HAP-1 (cell line): ENCODE measurements at regions not wholly inside any gene's neighbourhood (a gene's known extent, or its start where the extent isn't known, plus 50 kb on each side); places are given as distances from the start of the nearest gene placed in this dataset.
A peak's percentile ranks its signal among the peaks of the same experiment; 100 is the strongest.

Experiments used
- DNase-seq, 2 experiments: peaks; one replicate each; pipeline ENCODE4 v3.0.0-alpha.2; 2016 to 2020; ENCODE audit warnings: low spot score in 2 of 2
- H3K27me3 ChIP-seq: fragments of 250-450 bp; sonication (Bioruptor Pico); 2 replicates; pipeline ENCODE4 v1.5.1; 2020; ENCODE audit warnings: low read depth, mild to moderate bottlenecking, moderate library complexity
- H3K36me3 ChIP-seq: fragments of 250-450 bp; sonication (Bioruptor Pico); replicated peaks from 2 replicates; pipeline ENCODE4 v1.5.1; 2020; ENCODE audit warnings: mild to moderate bottlenecking
- H3K4me1 ChIP-seq: fragments of 250-450 bp; sonication (Bioruptor Pico); 2 replicates; pipeline ENCODE4 v1.5.1; 2020; ENCODE audit warnings: mild to moderate bottlenecking
- H3K4me3 ChIP-seq: fragments of 250-450 bp; sonication (Bioruptor Pico); 2 replicates; pipeline ENCODE4 v1.5.1; 2020; ENCODE audit warnings: mild to moderate bottlenecking, moderate library complexity
- H3K9me3 ChIP-seq: fragments of 250-450 bp; sonication (Bioruptor Pico); 2 replicates; pipeline ENCODE4 v1.5.1; 2020; ENCODE audit warnings: mild to moderate bottlenecking, moderate library complexity
- in situ Hi-C: fragments of 300-500 bp; cut with MboI; formaldehyde crosslinking; loops from 3 replicates; pipeline ENCODE4 v1.14.3; 2020; ENCODE audit warnings: low sequenced_read_pairs, inconsistent platforms, mixed read lengths

DNA sequence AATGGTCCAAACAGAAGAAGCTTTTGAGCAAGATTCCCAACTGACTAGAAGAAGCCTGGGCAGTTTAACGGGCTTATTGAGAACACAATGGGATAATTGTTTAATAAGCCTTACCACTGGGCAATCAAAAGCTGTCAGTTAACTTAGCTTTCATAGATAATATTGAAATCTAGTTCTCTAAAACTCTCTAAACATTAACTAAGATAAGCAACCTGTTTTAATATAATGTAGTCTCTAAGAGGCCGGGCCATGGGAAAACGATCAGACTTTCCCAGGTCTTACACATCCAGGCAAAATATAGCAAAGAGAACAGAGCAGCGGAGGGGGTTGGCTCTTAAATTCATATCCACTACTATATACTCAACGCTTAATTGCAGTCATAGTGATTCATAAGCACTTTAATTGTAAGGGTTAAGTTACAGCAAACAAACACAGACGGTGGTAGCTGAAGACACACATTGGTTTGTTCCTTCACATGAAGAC lies 128.0 kb upstream of the FAM83B start:
- Histone ChIP-seq H3K4me3 (no peak overlapping the region), H3K36me3 (no peaks in the 10 kb centered on the region), H3K27me3 (no peaks in the 10 kb centered on the region), H3K9me3 (no peaks in the 10 kb centered on the region), H3K4me1 (peaks cover 18% of the 10 kb centered on the region)
- in situ Hi-C loops, result loop anchor here (25.0 kb wide), 2 partner anchors 344 to 519 kb away; no protein-coding TSS in a partner anchor
- peak; percentile 39 to 64 for DNase-seq

DNA sequence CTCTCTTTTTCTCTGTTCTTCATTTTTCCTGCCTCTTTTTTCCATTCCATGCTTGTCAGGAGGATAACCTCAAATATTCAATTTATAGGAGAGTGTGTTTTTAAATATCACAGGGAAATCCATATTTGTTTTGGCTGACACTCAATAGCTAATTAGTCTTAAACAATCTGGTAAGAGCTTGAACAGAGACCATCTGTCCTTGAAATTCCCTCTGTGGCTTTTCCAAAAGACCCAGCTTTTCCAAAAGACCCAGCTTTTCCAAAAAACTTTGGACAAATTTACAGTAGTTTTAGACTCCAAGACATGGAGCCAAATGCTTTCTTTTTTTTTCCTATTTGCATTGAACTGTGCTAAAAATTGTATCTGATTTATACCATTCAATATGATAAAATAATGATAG lies 127.4 kb upstream of the FAM83B start:
- in situ Hi-C loops, result loop anchor here (25.0 kb wide), 2 partner anchors 343 to 518 kb away; no protein-coding TSS in a partner anchor

DNA sequence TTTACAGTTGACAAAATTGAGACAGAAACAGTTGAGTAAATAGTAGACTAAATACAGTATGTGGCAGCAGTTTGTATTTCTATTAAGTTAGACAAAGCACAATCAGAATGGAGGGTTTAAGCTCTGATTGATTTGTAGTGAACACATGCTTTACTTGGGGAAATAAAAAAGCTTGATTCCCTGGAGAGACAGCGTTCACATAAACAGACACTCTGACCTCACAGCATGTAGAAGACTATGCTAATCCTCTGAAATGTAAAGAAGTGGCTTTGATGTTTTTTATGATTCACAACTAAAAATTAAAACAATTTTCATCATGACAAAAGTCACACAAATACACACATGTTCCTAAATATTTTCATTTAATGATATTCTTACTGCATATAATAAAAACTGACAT lies 126.9 kb upstream of the FAM83B start:
- peaks cover 18% of the 10 kb centered on the region for H3K4me1 ChIP-seq
- no peaks in the 10 kb centered on the region for H3K27me3 ChIP-seq
- no peaks in the 10 kb centered on the region for H3K36me3 ChIP-seq
- H3K4me3 ChIP-seq, result no peak overlapping the region
- H3K9me3 ChIP-seq, result no peaks in the 10 kb centered on the region
- peak in 1 of 2 experiments; percentile 71 for DNase-seq
- in situ Hi-C loops, result loop anchor here (25.0 kb wide), 2 partner anchors 343 to 518 kb away; no protein-coding TSS in a partner anchor

More for the DNA sequence above, 127.4 kb upstream of the FAM83B start:
- Histone ChIP-seq H3K4me3 (no peak overlapping the region), H3K9me3 (no peaks in the 10 kb centered on the region), H3K27me3 (no peaks in the 10 kb centered on the region), H3K4me1 (peaks cover 18% of the 10 kb centered on the region), H3K36me3 (no peaks in the 10 kb centered on the region)
- no peak for DNase-seq

DNA sequence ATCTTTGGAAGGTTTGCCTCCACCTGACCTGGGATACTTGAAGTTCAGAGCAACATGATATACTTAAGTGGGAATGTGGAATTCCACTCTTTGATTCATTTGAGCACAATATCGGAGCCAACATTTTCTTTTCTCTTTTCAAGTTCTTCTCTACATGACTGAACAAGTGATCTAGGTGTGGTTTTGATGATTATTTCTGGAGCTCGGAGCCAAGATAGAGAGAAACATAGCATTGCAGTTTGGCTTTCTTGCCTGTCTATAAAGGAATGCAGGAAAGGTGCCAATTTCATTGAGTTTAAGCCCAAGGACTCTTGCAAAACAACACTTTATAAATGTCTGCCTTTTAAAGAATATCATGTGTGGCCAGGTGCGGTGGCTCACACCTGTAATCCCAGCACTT lies 124.2 kb upstream of the FAM83B start:
- no peaks in the 10 kb centered on the region for H3K36me3 ChIP-seq
- DNase-seq, result no peak
- in situ Hi-C loops, result loop anchor here (25.0 kb wide), 2 partner anchors 340 to 515 kb away; no protein-coding TSS in a partner anchor
- H3K9me3 ChIP-seq, result no peaks in the 10 kb centered on the region
- H3K27me3 ChIP-seq, result no peaks in the 10 kb centered on the region
- peaks cover 18% of the 10 kb centered on the region for H3K4me1 ChIP-seq
- no peak overlapping the region for H3K4me3 ChIP-seq

DNA sequence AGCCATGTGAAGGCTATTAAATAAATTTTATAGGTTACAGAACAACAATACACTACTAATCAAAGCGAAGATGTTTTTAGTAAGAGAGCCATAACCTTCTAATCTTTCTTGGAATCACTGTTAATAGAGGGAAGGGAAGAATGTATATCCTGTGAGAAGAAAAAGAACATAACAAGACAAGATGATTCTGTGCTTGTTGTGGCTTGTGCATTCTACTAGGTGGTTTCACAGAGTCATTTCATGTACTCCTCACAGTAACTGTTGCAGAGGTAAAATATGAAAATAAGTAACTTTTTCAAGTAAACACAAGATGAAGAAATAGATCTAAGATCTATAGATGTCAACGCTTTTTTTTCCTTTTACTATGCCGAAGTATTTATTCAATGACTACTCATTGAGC lies 116.9 kb upstream of the FAM83B start:
- no peak for DNase-seq
- Histone ChIP-seq H3K36me3 (no peaks in the 10 kb centered on the region), H3K9me3 (no peaks in the 10 kb centered on the region), H3K4me3 (no peak overlapping the region), H3K27me3 (no peaks in the 10 kb centered on the region), H3K4me1 (no peaks in the 10 kb centered on the region)
- in situ Hi-C loops, result no loop called here

DNA sequence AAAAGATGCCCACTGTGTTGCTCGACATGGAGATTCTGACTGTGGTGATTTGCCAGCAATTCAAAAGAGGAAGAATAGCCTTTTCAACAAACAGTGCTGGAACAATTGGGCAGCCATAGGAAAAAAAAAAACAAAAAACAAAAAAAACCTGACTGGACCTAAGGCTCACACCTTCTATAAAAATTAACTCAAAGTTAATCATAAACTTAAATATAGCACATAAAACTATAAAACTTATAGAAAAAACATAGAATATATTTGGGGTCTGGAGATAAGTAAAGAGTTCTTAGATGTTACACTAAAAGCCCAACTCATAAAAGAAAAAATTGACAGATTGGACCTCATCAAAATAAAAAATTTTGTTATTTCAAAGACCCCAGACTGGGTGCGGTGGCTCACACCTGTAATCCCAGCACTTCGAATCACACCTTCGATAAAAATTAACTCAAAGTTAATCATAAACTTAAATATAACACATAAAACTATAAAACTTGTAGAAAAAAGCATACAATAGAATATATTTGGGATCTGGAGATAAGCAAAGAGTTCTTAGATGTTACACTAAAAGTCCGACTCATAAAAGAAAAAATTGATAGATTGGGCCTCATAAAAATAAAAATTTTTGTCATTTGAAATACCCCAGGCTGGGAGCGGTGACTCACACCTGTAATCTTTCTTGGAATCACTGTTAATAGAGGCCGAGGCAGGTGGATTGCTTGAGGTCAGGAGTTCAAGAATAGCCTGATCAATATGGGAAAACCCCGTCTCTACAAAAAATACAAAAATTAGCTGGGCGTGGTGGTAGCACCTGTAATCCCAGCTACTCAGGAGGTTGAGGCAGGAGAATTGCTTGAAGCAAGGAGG lies 115.6 kb upstream of the FAM83B start:
- H3K9me3 ChIP-seq, result no peaks in the 10 kb centered on the region
- no peaks in the 10 kb centered on the region for H3K27me3 ChIP-seq
- no peak overlapping the region for H3K4me3 ChIP-seq
- no peaks in the 10 kb centered on the region for H3K36me3 ChIP-seq
- in situ Hi-C loops, result no loop called here
- DNase-seq, result no peak
- no peaks in the 10 kb centered on the region for H3K4me1 ChIP-seq

DNA sequence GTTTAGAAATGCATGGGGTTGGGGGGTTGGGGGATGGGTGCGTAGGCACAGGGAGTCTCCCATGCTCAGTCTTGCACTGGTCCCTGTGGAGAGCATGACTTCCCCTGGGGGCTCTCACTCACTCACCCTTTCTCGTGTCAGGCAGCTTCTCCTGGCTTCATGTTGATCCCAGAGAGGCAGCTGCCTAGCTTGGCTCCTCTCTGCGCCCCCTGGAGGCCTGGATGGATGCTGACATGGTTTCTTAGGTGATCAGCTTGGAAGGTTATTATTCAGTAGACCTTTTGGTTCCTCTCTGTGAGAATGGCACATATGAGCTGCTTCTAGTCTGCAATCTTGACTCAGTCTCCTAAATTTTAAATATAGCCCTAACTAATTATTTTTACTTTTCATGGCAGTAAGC lies 109.3 kb upstream of the FAM83B start:
- Histone ChIP-seq H3K4me1 (no peaks in the 10 kb centered on the region), H3K36me3 (no peaks in the 10 kb centered on the region), H3K27me3 (no peaks in the 10 kb centered on the region), H3K4me3 (no peak overlapping the region), H3K9me3 (no peaks in the 10 kb centered on the region)
- in situ Hi-C loops, result no loop called here
- peak in 1 of 2 experiments; percentile 47 for DNase-seq

DNA sequence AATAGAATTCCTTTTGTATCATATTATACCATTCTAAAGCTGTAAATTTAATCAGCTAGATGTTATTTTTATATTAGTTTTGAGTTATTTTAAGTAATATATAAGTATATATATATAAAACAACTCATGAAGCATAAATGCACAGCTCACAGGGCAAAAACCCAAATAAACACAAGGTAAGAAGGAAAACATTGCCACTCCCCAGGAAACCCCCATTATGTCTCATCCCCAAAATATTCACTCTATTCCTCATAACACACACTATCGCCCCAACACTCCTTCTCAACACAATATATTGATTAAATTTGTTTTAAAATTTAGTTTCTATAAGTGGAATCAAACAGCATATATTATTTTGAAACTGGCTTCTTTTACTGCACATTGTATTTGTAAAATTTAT lies 98.6 kb upstream of the FAM83B start:
- Histone ChIP-seq H3K27me3 (no peaks in the 10 kb centered on the region), H3K4me3 (no peak overlapping the region), H3K9me3 (no peaks in the 10 kb centered on the region), H3K36me3 (no peaks in the 10 kb centered on the region), H3K4me1 (no peaks in the 10 kb centered on the region)
- in situ Hi-C loops, result no loop called here
- no peak for DNase-seq

DNA sequence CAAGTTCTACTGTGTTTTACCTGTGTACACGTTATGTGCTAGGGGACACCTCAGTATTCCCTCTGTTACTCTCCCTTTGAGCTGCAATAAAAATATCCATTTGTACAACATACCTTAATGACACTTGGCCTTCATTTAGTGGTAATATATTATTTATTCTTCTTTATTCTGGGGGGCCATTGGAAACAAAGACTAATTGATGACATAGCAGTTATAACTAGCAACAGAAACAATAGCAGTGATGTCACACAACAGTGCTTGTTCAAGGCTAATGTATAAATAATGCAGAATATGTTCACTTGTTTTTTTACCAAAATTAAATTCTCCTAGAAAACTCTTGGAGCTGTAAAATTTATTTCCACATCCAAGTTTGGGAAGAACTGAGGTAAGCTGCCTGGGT lies 92.2 kb upstream of the FAM83B start:
- H3K4me1 ChIP-seq, result no peaks in the 10 kb centered on the region
- no peak overlapping the region for H3K4me3 ChIP-seq
- in situ Hi-C loops, result no loop called here
- no peaks in the 10 kb centered on the region for H3K9me3 ChIP-seq
- no peaks in the 10 kb centered on the region for H3K27me3 ChIP-seq
- DNase-seq, result no peak
- no peaks in the 10 kb centered on the region for H3K36me3 ChIP-seq

DNA sequence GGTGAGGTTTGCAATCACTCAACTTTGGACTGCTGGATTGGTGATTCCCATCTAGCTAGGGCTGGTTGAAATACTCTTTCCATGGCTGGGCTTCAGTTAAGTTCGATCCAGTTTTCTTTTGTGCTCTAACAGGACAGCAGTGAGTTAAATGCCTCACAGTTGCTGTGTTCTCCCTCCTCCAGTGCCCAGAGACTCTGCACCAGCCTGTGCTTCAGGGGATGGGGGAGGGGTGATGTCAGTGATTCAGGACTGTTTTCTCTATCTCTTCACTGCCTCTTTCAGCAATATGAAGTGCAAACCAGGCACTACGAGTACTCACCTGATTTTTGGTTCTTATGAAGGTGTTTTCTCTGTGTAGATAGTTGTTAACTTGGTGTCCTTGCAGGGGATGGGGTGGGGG lies 88.2 kb upstream of the FAM83B start:
- H3K4me3 ChIP-seq, result no peak overlapping the region
- H3K4me1 ChIP-seq, result no peaks in the 10 kb centered on the region
- no peaks in the 10 kb centered on the region for H3K27me3 ChIP-seq
- no peak for DNase-seq
- no peaks in the 10 kb centered on the region for H3K36me3 ChIP-seq
- no peaks in the 10 kb centered on the region for H3K9me3 ChIP-seq
- in situ Hi-C loops, result no loop called here

DNA sequence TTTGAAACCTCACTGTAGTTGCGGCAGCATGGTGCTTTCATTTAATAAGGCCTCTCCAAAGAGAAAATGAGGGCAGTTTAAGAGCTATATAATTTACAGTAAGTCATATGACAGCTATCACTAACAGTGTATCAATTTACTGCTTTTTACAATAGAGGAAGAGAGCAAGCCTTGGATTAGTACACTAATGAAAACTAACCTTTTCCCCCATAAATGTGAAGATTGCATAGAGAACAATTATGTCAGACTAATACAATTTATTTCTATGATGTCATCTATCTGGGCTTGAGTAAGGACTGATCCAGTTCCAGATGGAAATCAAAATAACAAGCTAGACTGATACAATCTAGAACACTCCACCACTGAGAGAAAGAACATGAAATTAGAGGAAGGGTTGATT lies 78.1 kb upstream of the FAM83B start:
- no peak overlapping the region for H3K4me3 ChIP-seq
- no peak for DNase-seq
- no peaks in the 10 kb centered on the region for H3K27me3 ChIP-seq
- H3K9me3 ChIP-seq, result no peaks in the 10 kb centered on the region
- no peaks in the 10 kb centered on the region for H3K4me1 ChIP-seq
- no peaks in the 10 kb centered on the region for H3K36me3 ChIP-seq
- in situ Hi-C loops, result no loop called here

DNA sequence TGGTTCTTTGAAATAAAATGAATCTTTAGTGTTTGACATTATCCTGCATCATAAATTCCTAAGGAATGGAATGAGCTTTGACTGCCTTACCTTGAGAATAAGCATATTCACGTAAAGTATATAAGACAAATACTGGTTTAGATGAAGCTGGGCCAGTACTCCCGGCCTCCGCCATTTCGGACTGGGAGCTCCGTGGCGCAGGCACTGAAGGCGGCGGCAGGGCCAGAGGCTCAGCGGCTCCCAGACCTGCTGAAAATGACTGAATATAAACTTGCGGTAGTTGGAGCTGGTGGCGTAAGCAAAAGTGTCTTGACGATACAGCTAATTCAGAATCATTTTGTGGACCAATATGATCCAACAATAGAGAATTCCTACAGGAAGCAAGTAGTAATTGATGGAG lies 76.2 kb upstream of the FAM83B start:
- H3K9me3 ChIP-seq, result no peaks in the 10 kb centered on the region
- peaks cover 8% of the 10 kb centered on the region; the same call in 1 of the 2 replicates for H3K4me1 ChIP-seq
- no peak overlapping the region for H3K4me3 ChIP-seq
- DNase-seq, result no peak
- no peaks in the 10 kb centered on the region for H3K36me3 ChIP-seq
- in situ Hi-C loops, result no loop called here
- H3K27me3 ChIP-seq, result no peaks in the 10 kb centered on the region

DNA sequence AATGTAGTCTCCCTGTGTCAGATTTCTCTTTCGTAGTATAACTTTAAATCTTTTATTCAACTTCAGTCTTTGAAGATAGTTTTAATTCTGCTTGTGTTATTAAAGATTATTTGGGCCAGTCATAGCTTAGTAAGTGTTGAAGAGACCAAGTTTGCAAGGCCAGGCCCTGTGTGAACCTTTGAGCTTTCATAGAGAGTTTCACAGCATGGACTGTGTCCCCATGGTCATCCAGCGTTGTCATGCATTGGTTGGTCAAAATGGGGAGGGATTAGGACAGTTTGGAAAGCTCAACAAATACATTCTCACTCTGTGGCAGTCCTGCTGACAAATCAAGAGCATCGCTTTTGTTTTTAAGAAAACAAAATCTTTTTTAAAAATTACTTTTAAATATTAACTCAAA lies 74.6 kb upstream of the FAM83B start:
- in situ Hi-C loops, result no loop called here
- H3K27me3 ChIP-seq, result no peaks in the 10 kb centered on the region
- no peak for DNase-seq

DNA sequence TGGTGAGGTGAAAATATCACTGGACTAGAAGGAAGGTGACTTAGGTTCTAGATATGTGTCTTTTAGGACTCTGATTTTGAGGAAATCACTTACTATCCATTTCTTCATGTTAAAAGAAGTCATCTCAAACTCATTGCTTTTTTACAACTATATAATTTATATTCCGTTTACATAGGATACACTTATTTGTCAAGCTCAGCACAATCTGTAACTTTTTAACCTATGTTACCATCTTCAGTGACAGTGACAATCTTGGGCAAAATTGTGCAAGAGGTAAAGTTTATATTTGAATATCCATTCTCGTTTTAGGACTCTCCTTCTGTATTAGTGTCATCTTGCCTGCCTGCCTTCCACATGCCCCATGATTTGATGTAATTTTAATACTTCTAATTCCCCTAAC lies 74.0 kb upstream of the FAM83B start:
- in situ Hi-C loops, result no loop called here
- no peaks in the 10 kb centered on the region for H3K36me3 ChIP-seq
- no peak for DNase-seq
- H3K4me3 ChIP-seq, result no peak overlapping the region
- H3K4me1 ChIP-seq, result peaks cover 21% of the 10 kb centered on the region
- H3K9me3 ChIP-seq, result no peaks in the 10 kb centered on the region
- H3K27me3 ChIP-seq, result no peaks in the 10 kb centered on the region

More for the DNA sequence above, 74.6 kb upstream of the FAM83B start:
- H3K36me3 ChIP-seq, result no peaks in the 10 kb centered on the region
- no peaks in the 10 kb centered on the region for H3K9me3 ChIP-seq
- H3K4me3 ChIP-seq, result no peak overlapping the region
- H3K4me1 ChIP-seq, result peaks cover 15% of the 10 kb centered on the region
